ENCODE measurements at regions not wholly inside any gene's neighbourhood (a gene's known extent, or its start where the extent isn't known, plus 50 kb on each side); places are given as distances from the start of the nearest gene placed in this dataset.

DNA sequence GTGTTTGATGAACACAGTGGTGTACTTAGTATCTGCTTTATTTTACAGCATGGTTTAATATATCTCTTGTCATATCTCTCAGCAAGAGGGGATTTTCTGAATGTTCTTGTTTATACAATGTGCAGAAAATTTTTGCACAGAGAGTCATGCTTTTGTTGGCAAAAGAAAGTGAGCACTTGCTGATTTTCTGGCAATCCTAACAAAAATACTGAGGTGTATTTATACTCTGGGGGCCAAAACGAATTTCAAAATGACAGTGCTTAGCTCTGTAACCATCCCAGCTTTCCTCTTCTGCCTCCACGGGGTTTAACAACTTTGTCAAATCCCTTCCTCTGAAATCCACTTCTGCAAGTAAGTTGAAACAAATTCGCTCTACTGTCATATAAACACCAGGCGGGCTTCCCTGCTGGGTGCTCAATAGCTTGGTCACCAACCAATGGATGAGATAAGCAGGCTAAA lies 169.2 kb downstream of the NOC3L start:
- DNase-seq (ENCODE audit: low read depth) = no peak

DNA sequence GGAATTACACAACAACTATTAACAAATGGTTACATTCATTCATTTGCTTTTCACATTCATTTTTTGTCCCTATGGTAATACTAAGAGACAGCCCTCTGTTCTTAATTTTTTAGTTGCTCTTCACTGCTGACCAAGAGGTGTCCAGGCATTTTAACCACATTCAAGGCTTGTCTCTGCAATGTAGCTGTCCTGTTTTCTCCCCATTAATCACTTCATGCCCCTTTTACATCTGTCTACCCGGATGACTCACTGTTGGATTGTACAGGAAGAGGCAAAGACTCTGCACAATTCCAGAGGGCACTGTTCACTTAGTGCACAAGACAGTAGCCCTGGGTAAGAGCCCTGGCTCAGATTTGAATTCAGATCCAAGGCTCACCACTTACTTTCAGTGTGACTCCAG lies 168.5 kb downstream of the NOC3L start:
- DNase-seq (ENCODE audit: low read depth) = no peak

DNA sequence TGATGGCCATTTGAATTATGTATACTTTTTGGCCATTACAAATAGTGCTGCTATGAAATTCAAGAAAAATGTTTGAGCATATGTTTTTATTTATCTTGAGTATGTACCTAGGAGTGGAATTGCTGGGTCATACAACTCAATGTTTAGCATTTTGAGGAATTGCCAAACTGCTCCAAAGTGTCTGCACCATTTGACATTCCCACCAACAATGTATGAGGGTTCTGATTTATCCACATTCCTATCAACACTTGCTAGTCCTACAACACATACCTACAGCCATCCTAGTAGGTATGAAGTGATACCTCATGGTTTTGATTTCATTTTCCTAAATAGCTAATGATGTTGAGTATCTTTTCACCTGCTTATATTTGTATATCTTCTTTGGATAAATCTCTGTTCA lies 165.5 kb downstream of the NOC3L start:
- no peak for DNase-seq (ENCODE audit: low read depth)

DNA sequence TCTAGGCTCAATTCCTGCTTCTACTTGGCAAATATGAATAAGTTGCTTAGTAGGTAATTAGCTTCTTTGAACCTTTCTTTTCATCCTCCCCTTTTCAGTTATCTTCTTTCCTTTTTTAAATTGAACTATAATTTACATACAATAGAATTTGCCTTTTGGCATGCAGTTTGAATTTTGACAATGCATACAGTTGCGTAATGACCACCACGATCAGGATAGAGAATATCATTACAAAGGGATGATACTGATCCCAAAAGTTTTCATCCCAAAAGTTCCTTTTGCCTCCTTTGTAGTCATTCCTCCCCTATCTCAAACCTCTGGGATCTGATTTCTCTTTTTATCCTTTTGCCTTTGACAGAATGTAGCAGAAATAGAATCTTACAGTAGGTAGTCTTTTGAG lies 164.4 kb downstream of the NOC3L start:
- no peak for DNase-seq (ENCODE audit: low read depth)

DNA sequence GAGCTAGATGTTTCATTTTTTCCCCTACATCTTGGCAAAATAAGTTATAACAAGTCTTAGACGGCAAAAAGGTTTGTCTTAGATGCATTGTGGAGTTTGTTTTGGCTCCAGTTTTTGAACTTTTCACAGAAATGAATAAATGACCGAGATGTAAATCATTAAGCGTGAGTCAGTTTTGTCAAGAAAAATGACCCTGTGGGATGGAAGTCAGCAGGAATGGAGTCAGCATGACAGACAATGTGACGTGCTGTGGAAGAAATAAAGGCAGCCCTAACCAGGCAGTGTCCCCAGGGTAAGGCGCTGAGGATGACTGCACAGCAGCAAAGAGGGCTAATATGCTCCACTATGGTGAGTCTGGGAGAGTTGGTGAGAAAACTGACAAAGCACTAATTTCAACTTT lies 163.2 kb downstream of the NOC3L start:
- DNase-seq (ENCODE audit: low read depth) = no peak

DNA sequence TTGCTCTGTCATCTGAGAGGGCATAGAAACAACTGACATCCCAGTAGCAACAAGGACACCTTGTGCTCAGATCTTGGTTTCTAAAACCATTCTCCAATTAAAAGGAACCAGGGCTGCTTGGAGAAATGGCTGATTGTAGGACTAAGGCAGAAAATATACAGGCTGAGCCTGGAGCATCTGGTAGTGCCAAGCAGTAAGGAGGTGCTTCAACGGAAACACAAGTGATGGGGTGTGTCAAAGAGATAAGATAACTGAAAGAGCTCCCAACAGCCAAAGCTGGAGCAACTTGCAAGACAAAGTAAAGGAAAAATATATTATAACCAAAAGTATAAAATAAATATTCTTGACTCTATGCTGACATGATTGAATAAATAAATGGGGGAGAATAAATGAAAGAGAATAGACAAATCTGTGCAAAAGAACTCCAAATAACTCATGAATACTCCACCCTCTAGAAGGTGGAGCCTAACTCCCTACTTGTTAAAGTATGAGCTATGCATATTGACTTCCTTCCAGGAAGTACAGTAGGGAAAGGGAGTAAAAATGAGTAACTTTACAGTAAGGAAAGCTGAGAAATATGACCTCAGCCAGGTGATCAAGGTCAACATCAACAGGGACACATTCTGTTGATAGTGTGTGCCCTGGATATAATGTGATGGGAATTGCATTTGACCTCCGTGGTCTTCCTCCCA lies 162.4 kb downstream of the NOC3L start:
- no peak for DNase-seq (ENCODE audit: low read depth)

DNA sequence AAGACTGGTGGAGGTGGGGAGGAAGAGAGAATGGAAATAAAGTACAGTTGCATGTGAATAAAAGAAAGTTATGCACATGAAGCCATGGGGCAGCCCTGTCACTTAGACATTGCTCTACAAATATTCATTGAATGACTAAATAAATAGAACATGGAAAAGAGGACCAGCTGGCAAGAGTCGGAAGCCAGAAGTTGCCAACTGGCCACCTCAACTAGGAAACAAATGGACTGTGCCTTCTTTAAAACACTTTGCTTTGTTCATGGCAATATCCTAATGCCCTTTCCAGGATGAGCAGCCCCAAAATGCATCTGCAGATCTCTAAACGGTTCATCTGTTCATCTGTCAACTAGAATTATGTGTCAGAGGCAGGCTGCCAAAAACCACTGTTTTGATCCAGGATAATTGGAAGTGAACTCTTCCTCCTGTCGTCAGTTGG lies 157.3 kb downstream of the NOC3L start:
- DNase-seq (ENCODE audit: low read depth) = no peak

DNA sequence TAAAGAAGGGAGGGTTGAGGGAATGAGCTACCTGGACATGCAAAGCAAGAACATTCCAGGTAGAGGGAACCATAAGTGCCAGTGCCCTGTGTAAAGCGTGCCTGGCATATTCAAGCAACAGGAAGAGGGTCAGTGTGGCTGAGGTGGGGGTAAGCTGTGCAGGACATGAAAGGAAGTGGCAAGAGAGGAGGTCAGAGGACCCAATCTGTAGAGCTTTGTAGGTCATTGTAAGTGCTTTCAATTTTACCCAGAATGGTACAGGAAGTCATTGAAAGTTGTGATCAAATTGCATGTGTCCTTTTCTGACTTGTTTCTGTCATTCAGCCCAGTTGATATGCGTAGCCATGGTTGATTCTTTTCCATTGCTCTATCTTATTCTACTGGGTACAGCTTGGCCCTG lies 156.6 kb downstream of the NOC3L start:
- no peak for DNase-seq (ENCODE audit: low read depth)

DNA sequence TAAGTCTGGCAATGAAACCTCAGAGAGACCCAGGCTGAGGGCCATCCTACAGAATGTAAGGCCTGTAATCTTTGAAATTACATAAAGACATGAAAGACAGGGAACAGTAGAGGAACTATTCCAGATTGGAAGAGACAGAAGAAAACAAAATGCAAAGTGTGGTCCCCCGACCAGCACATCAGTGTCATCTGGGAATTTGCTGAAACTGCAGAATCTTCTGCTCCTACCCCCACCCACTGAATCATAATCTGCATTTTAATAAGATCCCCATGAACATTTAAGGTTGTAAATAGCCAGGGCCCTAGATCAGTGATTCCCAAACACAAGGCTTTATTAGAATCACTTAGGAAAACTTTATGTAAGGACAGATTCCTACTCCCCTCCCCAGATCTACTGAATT lies 154.4 kb downstream of the NOC3L start:
- no peak for DNase-seq (ENCODE audit: low read depth)

DNA sequence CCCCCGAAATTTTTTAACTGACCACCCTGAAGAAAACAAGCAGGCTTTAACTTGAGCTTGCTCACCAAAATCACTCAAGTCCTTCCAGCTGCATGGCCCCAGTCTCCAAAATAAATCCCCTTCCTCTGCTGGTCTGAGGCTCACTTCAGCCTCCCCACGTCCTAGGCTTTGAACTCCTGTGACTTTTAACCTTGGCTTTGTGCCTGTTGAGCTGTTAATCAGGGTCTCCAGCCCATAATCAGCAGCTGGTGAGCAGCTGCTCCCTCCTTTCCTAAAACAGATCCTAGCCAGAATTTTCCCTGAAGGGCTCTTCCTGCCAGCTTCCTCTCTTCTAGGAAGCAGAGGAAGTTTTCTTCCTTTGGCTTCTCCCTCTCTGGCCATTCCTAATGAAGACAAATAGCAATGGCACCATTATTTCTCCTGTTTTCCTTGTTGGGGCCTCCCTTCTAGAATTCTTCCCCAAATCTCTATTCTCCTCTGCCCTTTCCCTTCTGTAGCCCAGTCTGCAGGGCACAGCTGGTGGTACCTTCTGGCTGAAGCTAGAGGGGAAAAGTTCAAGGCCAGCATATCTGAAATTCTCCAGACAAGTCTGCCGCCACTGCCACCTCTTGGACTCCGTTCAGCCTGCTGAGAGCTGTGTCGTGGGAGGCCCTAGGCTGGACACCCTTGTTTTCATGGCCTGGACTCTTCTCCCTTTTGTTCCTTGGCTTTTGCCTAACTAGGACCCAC lies 152.1 kb downstream of the NOC3L start:
- no peak for DNase-seq (ENCODE audit: low read depth)

DNA sequence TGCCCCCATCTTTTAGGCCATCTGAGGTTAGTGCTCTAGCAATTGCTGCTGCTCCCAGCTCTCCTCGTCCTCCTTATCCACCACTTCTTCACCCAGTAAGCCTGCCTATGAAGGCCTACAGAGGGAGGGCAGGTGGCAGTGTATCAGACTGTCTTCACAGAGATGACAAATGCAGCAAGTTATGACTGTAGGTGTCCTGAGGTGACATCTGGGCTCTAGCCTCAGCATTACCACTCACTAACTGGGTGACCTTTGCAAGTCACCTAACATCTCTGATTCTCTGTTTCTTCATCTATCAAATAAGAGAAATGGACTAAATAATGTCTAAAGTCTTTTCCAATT lies 151.6 kb downstream of the NOC3L start:
- no peak for DNase-seq (ENCODE audit: low read depth)

DNA sequence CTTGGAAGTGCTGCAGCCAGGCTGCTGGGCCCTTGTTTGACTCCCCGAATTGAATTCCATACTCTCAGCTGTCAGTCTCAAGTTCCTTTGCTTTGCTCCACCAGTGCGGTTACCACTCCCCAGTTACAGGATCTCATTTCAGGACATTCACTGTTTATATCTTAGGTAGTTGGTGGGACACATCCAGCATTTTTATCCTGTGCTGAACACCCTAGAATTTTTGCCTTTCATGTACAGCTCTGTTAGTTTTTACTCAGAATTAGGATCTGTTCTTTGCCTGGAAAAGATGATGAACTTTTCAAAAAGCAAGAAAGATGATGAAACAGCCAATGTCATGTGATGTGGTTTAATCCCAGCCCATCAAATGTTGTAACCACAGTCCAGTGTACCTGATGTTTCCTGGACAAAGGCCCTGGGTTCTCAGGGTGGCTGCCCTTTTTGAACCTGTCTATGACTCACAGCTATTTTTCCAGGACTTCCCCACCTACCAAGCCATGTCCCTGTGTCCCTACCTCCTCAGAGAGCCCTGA lies 149.7 kb downstream of the NOC3L start:
- no peak for DNase-seq (ENCODE audit: low read depth)

DNA sequence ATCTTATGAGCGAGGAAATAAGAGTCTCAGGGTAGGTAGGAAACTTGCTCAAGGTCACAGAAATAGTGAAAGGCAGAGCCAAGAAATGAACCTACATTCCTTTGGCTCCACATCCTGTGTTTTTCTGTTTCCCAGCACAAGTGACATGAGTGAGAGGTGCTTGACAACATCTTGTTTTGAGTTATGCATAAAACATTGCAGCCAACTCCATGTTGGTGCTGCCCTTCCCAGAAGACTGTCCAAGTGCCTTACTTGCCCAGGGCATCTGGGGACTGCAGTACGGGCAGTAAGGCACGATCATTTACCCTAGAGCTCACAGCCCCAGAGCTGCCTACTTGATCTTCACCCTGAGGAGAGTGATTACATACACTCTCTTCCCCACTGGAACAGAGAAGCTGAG lies 148.8 kb downstream of the NOC3L start:
- no peak for DNase-seq (ENCODE audit: low read depth)

DNA sequence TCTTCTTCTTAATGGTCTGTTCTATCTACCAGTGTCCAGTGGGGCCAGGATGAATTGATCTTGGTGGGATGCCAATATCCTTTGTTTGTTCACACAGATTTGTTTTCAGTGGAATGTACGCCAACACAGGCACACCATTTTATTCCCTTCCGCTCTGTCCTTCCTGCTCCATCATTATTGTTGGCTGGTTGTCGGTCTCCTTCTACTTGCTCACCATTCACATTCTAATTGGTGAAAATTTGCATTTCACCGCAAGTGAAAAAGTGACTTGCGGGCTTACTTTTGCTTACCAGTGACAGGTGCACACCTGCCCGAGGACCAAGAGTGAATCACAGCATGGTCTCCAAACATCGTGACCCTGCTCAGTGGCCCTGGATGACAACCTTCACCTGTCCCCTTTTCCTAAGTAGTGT lies 148.3 kb downstream of the NOC3L start:
- DNase-seq (ENCODE audit: low read depth) = no peak

DNA sequence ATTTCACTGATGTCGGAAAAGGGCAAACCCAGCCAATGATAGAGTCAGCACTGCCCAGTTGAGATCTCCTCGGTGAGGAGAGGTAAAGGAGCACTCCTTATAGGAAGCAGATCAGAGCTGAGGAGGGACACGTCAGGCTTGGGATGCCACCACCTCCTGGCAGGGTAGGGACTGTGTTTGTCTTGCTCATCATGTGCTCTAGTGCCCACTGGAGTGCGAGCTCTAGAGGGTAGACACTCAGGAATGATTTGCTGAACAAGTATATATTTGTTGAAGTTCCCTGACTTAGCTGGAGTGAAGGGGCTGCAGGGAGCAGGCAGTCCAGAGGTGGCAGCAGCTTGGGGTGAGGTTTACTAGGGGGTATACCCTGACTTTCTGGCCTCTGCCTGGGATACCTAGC lies 146.5 kb downstream of the NOC3L start:
- DNase-seq (ENCODE audit: low read depth) = no peak

DNA sequence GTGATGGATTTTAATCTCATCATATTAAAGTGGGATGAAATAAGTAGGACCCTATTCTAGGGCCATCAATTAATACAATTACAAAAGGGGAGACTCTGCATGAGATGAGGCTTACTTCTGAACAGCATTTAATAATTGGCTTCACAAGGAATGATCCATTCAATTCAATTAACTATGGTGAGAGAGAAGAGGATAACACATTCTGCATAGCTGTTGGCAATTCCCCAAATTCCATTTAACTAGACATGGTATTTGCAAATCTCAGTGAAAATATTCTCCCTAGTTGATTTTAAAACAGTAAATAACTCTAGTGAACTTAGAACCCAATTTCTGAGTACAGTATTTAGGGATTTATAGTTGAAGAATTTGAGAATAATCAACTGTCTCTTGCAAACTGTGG lies 145.3 kb downstream of the NOC3L start:
- no peak for DNase-seq (ENCODE audit: low read depth)

DNA sequence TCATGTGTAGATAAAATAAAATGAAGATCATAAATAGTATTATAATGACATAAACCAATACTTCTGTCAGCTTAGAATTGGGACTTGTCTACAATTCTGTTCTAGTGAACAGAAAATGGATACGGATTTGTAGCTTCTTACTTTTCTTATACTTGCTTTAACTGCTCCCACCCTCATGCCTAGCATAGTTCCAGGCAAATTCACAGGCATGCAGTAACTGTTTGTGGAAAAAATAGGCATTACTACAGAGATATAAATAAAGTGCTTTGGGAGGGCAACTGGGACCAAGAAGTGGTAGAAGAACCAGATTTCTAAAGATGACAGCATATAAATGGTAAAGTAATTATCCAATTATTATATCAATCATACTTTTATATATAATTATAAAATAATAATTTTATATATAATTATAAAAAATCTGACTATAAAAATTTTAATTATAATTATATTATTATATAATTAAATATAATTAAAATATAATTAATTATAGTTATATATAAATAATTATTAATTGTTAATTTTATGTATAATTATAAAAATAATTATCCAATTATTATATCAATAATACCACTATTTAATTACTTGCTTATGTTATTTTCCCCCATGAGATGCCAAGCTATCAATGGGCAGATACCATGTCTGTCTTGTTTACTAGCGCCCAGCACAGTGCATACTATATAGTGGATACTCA lies 144.1 kb downstream of the NOC3L start:
- no peak for DNase-seq (ENCODE audit: low read depth)

DNA sequence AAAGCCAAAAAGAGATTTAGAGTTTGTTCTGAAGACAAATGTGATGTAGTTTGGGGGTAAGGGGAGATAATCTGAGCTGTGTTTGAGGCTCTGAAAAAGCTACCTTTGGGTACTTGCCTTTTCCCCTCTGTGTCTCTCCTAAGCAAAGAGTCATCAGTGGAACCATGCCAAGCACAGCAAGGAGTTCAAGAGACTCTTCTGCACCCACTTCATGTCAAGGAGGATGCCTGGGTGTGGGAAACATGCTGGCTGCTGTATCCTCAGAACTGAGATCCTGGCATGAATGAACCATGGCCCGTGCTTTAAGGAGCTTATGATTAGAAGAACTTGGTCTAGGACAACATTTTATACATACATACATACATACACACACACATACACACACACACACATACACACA lies 142.9 kb downstream of the NOC3L start:
- no peak for DNase-seq (ENCODE audit: low read depth)

DNA sequence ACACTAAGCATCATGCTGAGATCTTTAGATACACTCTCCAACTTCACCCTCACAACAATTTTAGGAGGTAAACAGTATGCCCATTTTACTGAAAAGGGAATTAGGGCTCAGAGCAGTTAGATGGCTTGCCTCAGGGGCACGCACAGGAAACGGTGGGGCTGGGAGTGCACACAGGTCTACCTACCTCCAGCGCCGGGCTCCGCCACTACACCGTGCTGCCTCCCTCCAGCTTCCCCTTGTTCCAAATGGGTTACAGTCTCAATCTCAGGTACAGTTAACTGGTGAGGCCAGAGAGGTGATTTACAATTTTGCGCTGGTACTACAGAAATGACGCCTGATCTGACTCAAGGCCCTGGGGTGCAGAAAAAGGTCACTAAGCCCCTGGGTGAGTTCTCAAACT lies 142.0 kb downstream of the NOC3L start:
- DNase-seq (ENCODE audit: low read depth) = no peak

DNA sequence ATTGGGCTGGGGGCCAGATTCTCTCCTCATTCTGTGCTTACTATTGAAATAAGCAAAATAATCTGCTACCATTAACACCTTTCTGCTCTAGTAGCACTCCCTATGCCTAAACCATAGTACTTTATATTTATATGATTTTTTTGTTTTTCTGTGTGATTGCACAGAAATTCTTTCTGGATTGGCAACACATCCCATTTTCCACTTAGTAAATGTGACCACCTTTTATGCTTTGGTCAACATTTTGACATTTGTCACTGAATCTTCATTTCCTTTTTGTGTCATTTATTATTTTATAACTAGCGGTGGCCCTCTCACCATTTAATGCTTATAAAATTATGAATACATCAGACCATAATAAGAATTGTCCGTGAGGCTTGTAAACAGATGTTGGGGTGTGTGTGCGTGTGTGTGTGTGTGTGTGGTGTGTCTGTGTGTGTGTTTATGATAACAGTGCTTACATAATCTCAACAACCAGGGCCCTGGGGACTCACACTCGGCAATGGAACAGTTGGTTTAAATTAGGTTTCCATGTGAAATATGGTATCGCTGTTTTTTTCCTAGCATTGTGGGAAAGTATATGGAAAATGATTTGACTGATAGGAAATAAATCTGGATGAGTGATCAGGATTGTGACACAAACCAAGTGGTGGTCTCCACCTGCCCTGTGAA lies 138.9 kb downstream of the NOC3L start:
- no peak for DNase-seq (ENCODE audit: low read depth)

DNA sequence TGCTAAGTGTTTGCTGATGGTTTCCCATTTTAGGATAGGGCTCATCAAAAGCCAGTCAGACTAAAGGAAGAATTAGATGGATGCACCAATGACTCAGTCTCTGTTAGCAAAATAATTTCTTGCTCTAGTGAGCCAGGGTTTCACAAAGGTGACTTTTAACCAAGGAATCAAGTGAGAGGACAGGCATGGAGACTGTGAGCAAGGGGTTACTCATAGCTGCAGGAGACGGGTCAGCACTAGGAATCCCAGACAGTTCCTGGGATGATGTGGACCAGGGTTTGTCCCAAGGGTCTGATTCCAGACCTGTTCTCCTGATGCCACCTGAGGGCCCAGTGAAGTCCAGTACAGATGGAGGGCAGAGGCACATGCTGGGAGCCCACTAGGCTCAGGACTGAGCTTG lies 138.1 kb downstream of the NOC3L start:
- DNase-seq (ENCODE audit: low read depth) = no peak

DNA sequence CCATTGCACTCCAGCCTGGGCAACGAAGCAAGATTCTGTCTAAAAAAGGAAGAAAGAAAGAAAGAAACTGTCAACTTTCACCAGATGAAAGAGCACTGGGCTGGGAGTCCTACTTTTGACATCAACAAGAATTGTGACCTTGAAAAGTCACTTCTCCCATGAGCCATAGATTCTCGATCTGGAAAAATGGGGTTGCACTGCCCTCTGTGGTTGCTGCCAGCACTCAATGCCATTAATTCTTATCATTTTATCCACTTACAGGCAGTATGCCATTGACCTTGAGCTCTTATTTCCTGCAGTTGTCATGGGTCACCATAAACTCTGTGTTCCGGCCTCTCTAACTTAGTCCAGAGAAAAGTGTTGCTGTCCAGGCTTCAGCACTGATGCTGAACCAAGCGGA lies 137.2 kb downstream of the NOC3L start:
- DNase-seq (ENCODE audit: low read depth) = no peak

All from stimulated activated CD8-positive, alpha-beta memory T cell treated with anti-CD3 and anti-CD28 coated beads, Interleukin-4, amount 100 ng/mL, for 24 hours (primary cell).